ENCODE measurements at regions not wholly inside any gene's neighbourhood (a gene's known extent, or its start where the extent isn't known, plus 50 kb on each side); places are given as distances from the start of the nearest gene placed in this dataset.

- DNase-seq = no peak
- no CpG with 5 or more reads among the region's 2 CpGs for WGBS (ENCODE audit: insufficient coverage, low lambda C conversion rate)
- H3K9me3 ChIP-seq (ENCODE audit: control insufficient read depth, low read depth, low read length) = no peaks in the 10 kb centered on the region
- no peaks in the 10 kb centered on the region for H3K27me3 ChIP-seq (ENCODE audit: control insufficient read depth, insufficient read depth, low read length)
- H3K36me3 ChIP-seq (ENCODE audit: control insufficient read depth, insufficient read depth, low read length) = no peaks in the 10 kb centered on the region
- H3K4me3 ChIP-seq (ENCODE audit: low read length) = no peak overlapping the region
- no peaks in the 10 kb centered on the region for H3K4me1 ChIP-seq (ENCODE audit: control insufficient read depth, insufficient read depth, low read length)
- no peak overlapping the region for H3K27ac ChIP-seq (ENCODE audit: low read length)
Measured at GRCh38 chr5:114953565-114953964, 216.1 kb downstream of the TRIM36 start.

DNA sequence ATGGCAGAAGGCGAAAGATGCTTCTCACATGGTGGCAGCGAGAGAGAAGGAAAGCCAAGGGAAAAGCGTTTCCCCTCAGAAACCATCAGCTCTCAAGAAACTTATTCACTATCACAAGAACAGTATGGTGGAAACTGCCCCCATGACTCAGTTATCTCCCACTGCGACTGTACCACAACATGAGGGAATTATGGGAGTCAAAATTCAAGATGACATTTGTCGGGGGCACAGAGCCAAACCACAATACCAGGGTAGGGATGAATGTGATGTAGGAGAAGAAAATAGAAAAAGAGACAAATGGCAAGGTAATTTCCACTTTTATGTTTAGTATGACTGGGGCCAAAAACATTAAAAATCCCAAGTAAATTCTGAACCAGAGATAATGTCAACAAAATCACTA is 216.8 kb downstream of the TRIM36 start:
- no peaks in the 10 kb centered on the region for H3K27me3 ChIP-seq (ENCODE audit: control insufficient read depth, insufficient read depth, low read length)
- H3K4me1 ChIP-seq (ENCODE audit: control insufficient read depth, insufficient read depth, low read length) = no peaks in the 10 kb centered on the region
- H3K9me3 ChIP-seq (ENCODE audit: control insufficient read depth, low read depth, low read length) = no peaks in the 10 kb centered on the region
- DNase-seq = no peak
- no peaks in the 10 kb centered on the region for H3K36me3 ChIP-seq (ENCODE audit: control insufficient read depth, insufficient read depth, low read length)
- no peak overlapping the region for H3K4me3 ChIP-seq (ENCODE audit: low read length)
- WGBS (ENCODE audit: insufficient coverage, low lambda C conversion rate) = 92% methylated on average over 2 of the region's 5 CpGs
- no peak overlapping the region for H3K27ac ChIP-seq (ENCODE audit: low read length)

DNA sequence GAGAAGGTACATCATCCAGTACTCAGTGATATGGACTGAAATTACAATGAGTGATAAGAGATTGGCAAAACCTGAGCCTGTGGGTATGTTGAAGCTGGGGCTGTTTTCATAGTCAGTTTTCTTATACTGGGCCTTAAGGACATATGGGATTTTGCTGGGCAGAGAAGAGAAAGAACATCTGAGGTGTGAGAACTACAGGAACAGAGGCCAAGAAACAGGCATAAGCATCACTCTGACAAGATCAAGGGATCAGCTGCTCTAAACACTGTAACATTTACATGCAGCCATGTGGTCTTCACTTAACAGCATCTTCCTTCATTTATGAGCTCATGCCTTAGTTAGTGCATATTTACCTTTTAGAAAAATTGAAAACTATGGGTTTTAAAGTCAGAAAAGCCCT is 220.0 kb downstream of the TRIM36 start:
- Histone ChIP-seq H3K9me3 (ENCODE audit: control insufficient read depth, low read depth, low read length) (no peaks in the 10 kb centered on the region), H3K27ac (ENCODE audit: low read length) (no peak overlapping the region), H3K4me3 (ENCODE audit: low read length) (no peak overlapping the region), H3K27me3 (ENCODE audit: control insufficient read depth, insufficient read depth, low read length) (no peaks in the 10 kb centered on the region), H3K36me3 (ENCODE audit: control insufficient read depth, insufficient read depth, low read length) (no peaks in the 10 kb centered on the region), H3K4me1 (ENCODE audit: control insufficient read depth, insufficient read depth, low read length) (no peaks in the 10 kb centered on the region)
- no peak for DNase-seq

DNA sequence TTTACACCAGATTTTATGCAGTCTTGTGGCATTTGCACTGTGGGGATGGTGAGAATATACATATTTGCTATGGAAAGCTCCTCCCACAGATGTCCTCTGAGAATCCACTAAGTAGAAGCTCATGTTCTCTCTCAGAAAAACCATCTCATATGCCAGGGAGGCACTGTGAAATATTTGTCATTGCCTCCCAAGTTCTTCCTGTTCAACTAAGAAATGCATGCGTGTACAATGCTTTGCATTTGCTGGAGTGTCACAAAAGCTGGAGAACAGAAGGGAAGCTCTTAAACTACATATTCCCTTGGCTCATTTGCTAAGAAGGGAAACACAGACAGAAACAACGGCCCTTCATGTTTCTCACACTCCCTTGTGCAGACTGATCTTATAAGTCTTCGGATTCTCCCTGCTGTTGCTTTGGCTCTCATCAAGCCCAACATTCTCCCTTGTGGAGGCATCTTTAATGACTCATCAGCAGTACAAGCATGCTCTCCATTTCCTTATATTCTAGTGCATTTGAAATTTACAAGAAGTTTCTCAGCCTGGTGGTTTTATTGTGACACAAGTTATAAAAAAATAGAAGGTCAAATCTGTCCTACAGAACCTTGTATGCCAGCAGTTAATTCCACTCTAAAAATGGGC is 220.6 kb downstream of the TRIM36 start:
- H3K27me3 ChIP-seq (ENCODE audit: control insufficient read depth, insufficient read depth, low read length) = no peaks in the 10 kb centered on the region
- no CpG with 5 or more reads among the region's 3 CpGs for WGBS (ENCODE audit: insufficient coverage, low lambda C conversion rate)
- no peaks in the 10 kb centered on the region for H3K36me3 ChIP-seq (ENCODE audit: control insufficient read depth, insufficient read depth, low read length)
- no peaks in the 10 kb centered on the region for H3K4me1 ChIP-seq (ENCODE audit: control insufficient read depth, insufficient read depth, low read length)
- H3K4me3 ChIP-seq (ENCODE audit: low read length) = no peak overlapping the region
- no peaks in the 10 kb centered on the region for H3K9me3 ChIP-seq (ENCODE audit: control insufficient read depth, low read depth, low read length)
- no peak overlapping the region for H3K27ac ChIP-seq (ENCODE audit: low read length)
- DNase-seq = no peak

- Histone ChIP-seq H3K27ac (ENCODE audit: low read length) (no peak overlapping the region), H3K4me1 (ENCODE audit: control insufficient read depth, insufficient read depth, low read length) (no peaks in the 10 kb centered on the region), H3K27me3 (ENCODE audit: control insufficient read depth, insufficient read depth, low read length) (no peaks in the 10 kb centered on the region), H3K36me3 (ENCODE audit: control insufficient read depth, insufficient read depth, low read length) (no peaks in the 10 kb centered on the region), H3K4me3 (ENCODE audit: low read length) (no peak overlapping the region), H3K9me3 (ENCODE audit: control insufficient read depth, low read depth, low read length) (no peaks in the 10 kb centered on the region)
- no peak for DNase-seq
- WGBS (ENCODE audit: insufficient coverage, low lambda C conversion rate) = no CpG with 5 or more reads among the region's 2 CpGs
Measured at GRCh38 chr5:114948363-114948762, 221.3 kb downstream of the TRIM36 start.

- no peak for DNase-seq
- 58% methylated on average over 1 of the region's 1 CpG for WGBS (ENCODE audit: insufficient coverage, low lambda C conversion rate)
- Histone ChIP-seq H3K4me1 (ENCODE audit: control insufficient read depth, insufficient read depth, low read length) (no peaks in the 10 kb centered on the region), H3K36me3 (ENCODE audit: control insufficient read depth, insufficient read depth, low read length) (no peaks in the 10 kb centered on the region), H3K9me3 (ENCODE audit: control insufficient read depth, low read depth, low read length) (peaks cover 6% of the 10 kb centered on the region), H3K27ac (ENCODE audit: low read length) (no peak overlapping the region), H3K4me3 (ENCODE audit: low read length) (no peak overlapping the region), H3K27me3 (ENCODE audit: control insufficient read depth, insufficient read depth, low read length) (no peaks in the 10 kb centered on the region)
Measured at GRCh38 chr5:114940709-114941108, 229.0 kb downstream of the TRIM36 start.

GRCh38 chr5:114935490-114935889 is 234.2 kb downstream of the TRIM36 start:
- Histone ChIP-seq H3K4me3 (ENCODE audit: low read length) (no peak overlapping the region), H3K27ac (ENCODE audit: low read length) (no peak overlapping the region), H3K27me3 (ENCODE audit: control insufficient read depth, insufficient read depth, low read length) (no peaks in the 10 kb centered on the region), H3K9me3 (ENCODE audit: control insufficient read depth, low read depth, low read length) (peaks cover 3% of the 10 kb centered on the region), H3K36me3 (ENCODE audit: control insufficient read depth, insufficient read depth, low read length) (no peaks in the 10 kb centered on the region), H3K4me1 (ENCODE audit: control insufficient read depth, insufficient read depth, low read length) (no peaks in the 10 kb centered on the region)
- DNase-seq = no peak

DNA sequence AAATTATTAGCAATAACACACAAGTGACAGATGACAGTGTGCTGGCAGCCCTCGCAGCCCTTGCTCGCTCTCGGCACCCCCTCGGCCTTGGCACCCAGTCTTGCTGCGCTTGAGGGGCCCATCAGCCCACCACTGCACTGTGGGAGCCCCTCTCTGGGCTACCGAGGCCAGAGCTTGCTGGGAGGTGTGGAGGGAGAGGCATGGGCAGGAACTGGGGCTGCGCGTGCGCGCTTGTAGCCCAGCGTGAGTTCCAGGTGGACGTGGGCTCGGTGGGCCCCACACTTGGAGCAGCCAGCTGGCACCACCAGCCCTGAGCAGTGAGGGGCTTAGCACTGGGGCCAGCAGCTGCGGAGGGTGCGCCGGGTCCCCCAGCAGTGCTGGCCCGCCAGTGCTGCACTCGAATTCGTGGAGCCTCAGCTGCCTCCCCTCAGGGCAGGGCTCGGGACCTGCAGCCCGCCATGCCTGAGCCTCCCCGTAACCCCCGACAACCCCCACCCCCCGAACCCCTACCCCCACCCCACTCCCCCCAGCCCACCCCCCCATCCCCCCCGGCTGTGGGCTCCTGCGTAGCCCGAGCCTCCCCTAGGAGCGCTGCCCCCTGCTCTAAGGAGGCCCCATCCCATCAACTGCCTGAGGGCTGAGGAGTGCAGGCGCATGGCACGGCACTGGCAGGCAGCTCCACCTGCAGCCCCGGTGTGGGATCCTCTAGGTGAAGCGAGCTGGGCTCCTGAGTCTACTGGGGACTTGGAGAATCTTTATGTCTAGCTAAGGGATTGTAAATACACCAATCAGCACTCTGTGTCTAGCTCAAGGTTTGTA is 240.9 kb downstream of the TRIM36 start:
- Histone ChIP-seq H3K4me1 (ENCODE audit: control insufficient read depth, insufficient read depth, low read length) (no peaks in the 10 kb centered on the region), H3K4me3 (ENCODE audit: low read length) (no peak overlapping the region), H3K27ac (ENCODE audit: low read length) (no peak overlapping the region), H3K36me3 (ENCODE audit: control insufficient read depth, insufficient read depth, low read length) (no peaks in the 10 kb centered on the region), H3K27me3 (ENCODE audit: control insufficient read depth, insufficient read depth, low read length) (no peaks in the 10 kb centered on the region), H3K9me3 (ENCODE audit: control insufficient read depth, low read depth, low read length) (peaks cover 8% of the 10 kb centered on the region)
- WGBS (ENCODE audit: insufficient coverage, low lambda C conversion rate) = no CpG with 5 or more reads among the region's 32 CpGs
- no peak for DNase-seq

- WGBS (ENCODE audit: insufficient coverage, low lambda C conversion rate) = no CpG with 5 or more reads among the region's 4 CpGs
- no peak overlapping the region for H3K4me3 ChIP-seq (ENCODE audit: low read length)
- no peak for DNase-seq
- peaks cover 8% of the 10 kb centered on the region for H3K9me3 ChIP-seq (ENCODE audit: control insufficient read depth, low read depth, low read length)
- no peaks in the 10 kb centered on the region for H3K27me3 ChIP-seq (ENCODE audit: control insufficient read depth, insufficient read depth, low read length)
- no peaks in the 10 kb centered on the region for H3K4me1 ChIP-seq (ENCODE audit: control insufficient read depth, insufficient read depth, low read length)
- no peaks in the 10 kb centered on the region for H3K36me3 ChIP-seq (ENCODE audit: control insufficient read depth, insufficient read depth, low read length)
- no peak overlapping the region for H3K27ac ChIP-seq (ENCODE audit: low read length)
Measured at GRCh38 chr5:114924769-114925168, 244.9 kb downstream of the TRIM36 start.

- no peak overlapping the region for H3K4me3 ChIP-seq (ENCODE audit: low read length)
- H3K36me3 ChIP-seq (ENCODE audit: control insufficient read depth, insufficient read depth, low read length) = no peaks in the 10 kb centered on the region
- no peaks in the 10 kb centered on the region for H3K27me3 ChIP-seq (ENCODE audit: control insufficient read depth, insufficient read depth, low read length)
- no peak overlapping the region for H3K27ac ChIP-seq (ENCODE audit: low read length)
- H3K4me1 ChIP-seq (ENCODE audit: control insufficient read depth, insufficient read depth, low read length) = no peaks in the 10 kb centered on the region
- H3K9me3 ChIP-seq (ENCODE audit: control insufficient read depth, low read depth, low read length) = no peaks in the 10 kb centered on the region
- no peak for DNase-seq
- WGBS (ENCODE audit: insufficient coverage, low lambda C conversion rate) = no CpG with 5 or more reads among the region's 4 CpGs
Measured at GRCh38 chr5:114912189-114912920, 257.4 kb downstream of the TRIM36 start.

Measured in large intestine (tissue), 3 donors.